HFF-Myc (cell line): ENCODE measurements at regions not wholly inside any gene's neighbourhood (a gene's known extent, or its start where the extent isn't known, plus 50 kb on each side); places are given as distances from the start of the nearest gene placed in this dataset.

Experiments
- DNase-seq: peaks from one replicate; pipeline ENCODE4 v3.0.0-alpha.2; 2011; ENCODE audit warnings: low read depth; ENCODE audit errors: extremely low read depth
- H3K4me3 ChIP-seq: replicated peaks from 2 replicates; pipeline ENCODE4 v1.5.1; 2011; ENCODE audit warnings: low read depth, mild to moderate bottlenecking, control low read depth, low read length
- CTCF ChIP-seq: IDR thresholded peaks from 2 replicates; pipeline ENCODE4 v1.5.1; 2012; ENCODE audit warnings: mild to moderate bottlenecking, low read depth, low read length, control low read depth; ENCODE audit errors: missing control alignments

DNA sequence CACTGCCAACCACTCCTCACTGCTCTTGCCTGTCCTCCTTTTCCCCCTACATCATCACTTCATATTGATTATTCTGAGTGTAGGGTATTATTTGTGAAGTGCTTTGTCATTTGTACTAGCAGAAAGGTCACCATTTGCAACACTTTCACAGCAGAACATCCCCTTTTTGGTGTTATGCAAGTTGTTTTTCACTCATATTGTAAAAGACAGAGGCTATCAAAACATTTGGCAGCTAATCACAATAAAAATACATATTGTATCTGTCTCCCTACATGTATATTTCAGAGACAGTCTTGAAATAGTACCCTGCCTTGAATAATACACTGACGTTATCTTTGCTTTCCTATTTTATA is 82.3 kb downstream of the ANXA1 start:
- H3K4me3 ChIP-seq: no peak overlapping the region
- TF ChIP-seq CTCF: no peak
- DNase-seq: no peak

GRCh38 chr9:73237140-73237539 is 85.5 kb downstream of the ANXA1 start:
- TF ChIP-seq CTCF: no peak
- no peak overlapping the region for H3K4me3 ChIP-seq
- DNase-seq: no peak

DNA sequence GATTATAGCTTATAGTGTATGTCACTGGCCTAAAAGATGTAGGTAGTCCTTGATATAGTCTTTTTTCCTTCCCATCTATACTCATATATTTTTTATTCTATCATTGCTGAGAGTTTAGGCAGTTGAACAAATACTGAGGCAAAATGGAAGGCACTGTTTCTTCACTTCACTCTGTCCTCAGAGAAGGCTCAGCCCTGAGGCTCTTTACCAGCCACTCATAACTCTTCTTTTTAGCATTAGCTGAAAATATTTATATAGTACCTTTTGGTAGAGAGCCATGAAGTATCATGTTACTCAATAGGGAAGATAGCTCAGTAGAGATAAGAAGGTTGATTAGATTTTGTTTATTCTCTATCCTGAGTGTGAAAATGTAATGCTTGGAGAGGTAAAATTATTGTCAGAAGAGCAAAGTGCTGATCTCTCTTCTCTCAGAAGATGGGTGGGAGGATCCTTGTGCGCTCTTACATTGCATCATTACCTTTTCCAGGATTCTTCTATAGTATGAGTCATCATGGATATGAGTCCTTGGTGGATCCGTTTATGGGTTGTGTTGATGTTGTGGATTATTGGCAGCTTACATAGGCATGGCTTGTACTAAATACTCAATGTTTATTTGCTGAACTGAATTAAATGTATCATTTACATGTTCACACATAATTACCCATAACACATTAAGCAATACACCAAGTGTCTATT is 88.1 kb downstream of the ANXA1 start:
- H3K4me3 ChIP-seq: no peak overlapping the region
- no peak for DNase-seq
- TF ChIP-seq CTCF: no peak

DNA sequence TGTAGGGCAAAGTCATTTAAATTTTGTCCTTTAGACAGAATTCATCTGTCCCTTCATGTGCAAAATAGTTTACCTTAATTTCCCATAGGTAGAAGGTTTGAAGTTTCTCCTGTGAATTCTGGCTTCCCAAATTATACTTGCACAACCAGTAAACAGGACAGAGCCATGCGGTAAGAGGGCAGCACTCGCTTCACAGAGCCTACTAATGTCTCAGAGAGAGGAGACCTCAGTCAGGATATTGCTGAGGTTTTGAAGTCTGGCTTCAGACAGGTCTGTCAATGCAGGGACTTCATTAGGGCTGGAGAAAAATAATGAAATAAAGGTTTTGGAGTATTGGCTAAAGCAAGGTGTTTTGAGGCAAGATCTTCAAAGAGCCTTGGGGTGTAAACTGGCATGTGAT is 91.4 kb downstream of the ANXA1 start:
- DNase-seq: no peak
- TF ChIP-seq CTCF: no peak

DNA sequence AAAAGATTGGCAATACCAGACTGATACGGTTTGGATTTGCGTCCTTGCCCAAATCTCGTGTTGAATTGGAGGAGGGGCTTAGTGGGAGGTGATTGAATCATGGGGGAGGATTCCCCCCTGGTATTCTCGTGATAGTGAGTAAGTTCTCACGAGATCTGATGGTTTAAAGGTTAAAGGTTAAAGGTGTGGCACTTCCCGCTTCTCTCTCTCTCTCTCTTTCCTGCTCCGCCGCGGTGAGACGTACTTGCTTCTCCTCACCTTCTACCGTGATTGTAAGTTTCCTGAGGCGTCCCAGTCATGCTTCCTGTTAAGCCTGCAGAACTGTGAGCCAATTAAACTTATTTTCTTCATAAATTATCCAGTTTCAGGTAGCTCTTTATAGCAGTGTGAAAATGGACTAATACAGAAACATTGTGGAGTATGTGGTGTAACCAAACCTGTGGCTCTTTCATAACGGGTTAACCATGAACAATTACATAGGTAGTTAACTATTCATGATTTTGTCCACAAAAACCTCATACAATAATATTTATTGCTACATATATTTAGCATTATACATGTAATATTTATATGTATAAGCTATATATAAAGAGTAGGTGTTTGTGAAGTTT is 107.5 kb downstream of the ANXA1 start:
- no peak overlapping the region for H3K4me3 ChIP-seq
- no peak for DNase-seq
- TF ChIP-seq CTCF: no peak

More for the DNA sequence above, 91.4 kb downstream of the ANXA1 start:
- H3K4me3 ChIP-seq: no peak overlapping the region

DNA sequence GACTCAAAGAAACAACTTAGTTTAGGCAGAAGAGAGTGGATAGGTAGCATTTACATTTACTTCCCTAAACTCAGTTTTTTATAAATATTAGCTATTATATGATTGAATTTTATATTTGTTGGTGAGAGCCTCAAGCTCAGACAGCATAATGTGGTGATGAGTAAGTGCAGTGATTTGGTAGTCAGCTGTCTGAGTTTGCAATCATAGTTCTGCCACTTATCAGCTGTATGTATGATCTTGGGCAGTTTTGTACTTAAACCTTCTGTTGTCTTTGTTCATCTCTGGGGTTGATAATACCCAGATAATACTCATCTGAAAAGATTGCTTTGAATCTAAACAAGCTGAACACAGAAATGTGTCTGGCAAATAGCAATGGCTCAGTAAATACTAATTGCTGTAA is 108.8 kb downstream of the ANXA1 start:
- DNase-seq: no peak
- no peak for TF ChIP-seq CTCF
- no peak overlapping the region for H3K4me3 ChIP-seq
